Activated T-cell treated with anti-CD3 and anti-CD28 coated beads, Interleukin-2, amount 50 U/mL, for 4 hours (primary cell): ENCODE measurements at regions not wholly inside any gene's neighbourhood (a gene's known extent, or its start where the extent isn't known, plus 50 kb on each side); places are given as distances from the start of the nearest gene placed in this dataset.

Experiments used
- ATAC-seq, 2 donors: fragments of 200-7000 bp; cut with Tn5 transposase; one replicate each; pipeline ENCODE4 v1.10.0; 2021
- DNase-seq: peaks from one replicate; pipeline ENCODE4 v3.0.0-alpha.2; 2020
- H3K27me3 Mint-ChIP-seq: one replicate; pipeline ENCODE4 v1.8.0; 2021; ENCODE audit warnings: low read depth, mixed read lengths
- H3K36me3 Mint-ChIP-seq: one replicate; pipeline ENCODE4 v1.8.0; 2022; ENCODE audit warnings: mixed read lengths; ENCODE audit not compliant: insufficient read depth
- H3K4me1 Mint-ChIP-seq: one replicate; pipeline ENCODE4 v1.8.0; 2021; ENCODE audit warnings: low read depth, mixed read lengths
- H3K4me3 Mint-ChIP-seq: one replicate; pipeline ENCODE4 v1.8.0; 2021; ENCODE audit warnings: mild to moderate bottlenecking, moderate library complexity, mixed read lengths
- H3K9me3 Mint-ChIP-seq: one replicate; pipeline ENCODE4 v1.8.0; 2021; ENCODE audit warnings: mixed read lengths

- no peaks in the 10 kb centered on the region for H3K36me3 Mint-ChIP-seq
- DNase-seq = no peak
- peaks cover 6% of the 10 kb centered on the region for H3K4me1 Mint-ChIP-seq
- H3K27me3 Mint-ChIP-seq = no peaks in the 10 kb centered on the region
- no peak overlapping the region for H3K4me3 Mint-ChIP-seq
- ATAC-seq = no peak
- H3K9me3 Mint-ChIP-seq = no peaks in the 10 kb centered on the region
These were observed 179.7 kb upstream of the PLXNC1 start for GRCh38 chr12:93968536-93969285.

- Mint-ChIP-seq H3K4me3 (no peak overlapping the region), H3K36me3 (no peaks in the 10 kb centered on the region), H3K9me3 (no peaks in the 10 kb centered on the region), H3K27me3 (no peaks in the 10 kb centered on the region), H3K4me1 (peaks cover 6% of the 10 kb centered on the region)
- DNase-seq = no peak
- no peak for ATAC-seq
These were observed 177.3 kb upstream of the PLXNC1 start for GRCh38 chr12:93970900-93971688.

- ATAC-seq (no peak), DNase-seq (no peak)
- no peaks in the 10 kb centered on the region for H3K9me3 Mint-ChIP-seq
- H3K4me1 Mint-ChIP-seq = peaks cover 1% of the 10 kb centered on the region
- no peaks in the 10 kb centered on the region for H3K36me3 Mint-ChIP-seq
- no peak overlapping the region for H3K4me3 Mint-ChIP-seq
- no peaks in the 10 kb centered on the region for H3K27me3 Mint-ChIP-seq
These were observed 175.8 kb upstream of the PLXNC1 start for GRCh38 chr12:93972411-93973208.

GRCh38 chr12:93974252-93974651 lies 174.1 kb upstream of the PLXNC1 start:
- no peak for DNase-seq
- Mint-ChIP-seq H3K27me3 (no peaks in the 10 kb centered on the region), H3K36me3 (no peaks in the 10 kb centered on the region), H3K4me1 (peaks cover 3% of the 10 kb centered on the region), H3K4me3 (no peak overlapping the region), H3K9me3 (no peaks in the 10 kb centered on the region)
- ATAC-seq = no peak

GRCh38 chr12:93976024-93976423 lies 172.4 kb upstream of the PLXNC1 start:
- no peak for DNase-seq
- H3K4me3 Mint-ChIP-seq = no peak overlapping the region
- no peaks in the 10 kb centered on the region for H3K9me3 Mint-ChIP-seq
- ATAC-seq = no peak
- H3K36me3 Mint-ChIP-seq = no peaks in the 10 kb centered on the region
- no peaks in the 10 kb centered on the region for H3K27me3 Mint-ChIP-seq
- peaks cover 5% of the 10 kb centered on the region for H3K4me1 Mint-ChIP-seq

GRCh38 chr12:93977081-93977480 lies 171.3 kb upstream of the PLXNC1 start:
- Mint-ChIP-seq H3K4me1 (peaks cover 5% of the 10 kb centered on the region), H3K27me3 (no peaks in the 10 kb centered on the region), H3K4me3 (no peak overlapping the region), H3K9me3 (no peaks in the 10 kb centered on the region), H3K36me3 (no peaks in the 10 kb centered on the region)
- ATAC-seq (no peak), DNase-seq (no peak)

GRCh38 chr12:93978553-93978952 lies 169.8 kb upstream of the PLXNC1 start:
- no peaks in the 10 kb centered on the region for H3K36me3 Mint-ChIP-seq
- DNase-seq = no peak
- no peak overlapping the region for H3K4me3 Mint-ChIP-seq
- ATAC-seq = no peak
- peaks cover 16% of the 10 kb centered on the region for H3K4me1 Mint-ChIP-seq
- no peaks in the 10 kb centered on the region for H3K27me3 Mint-ChIP-seq
- H3K9me3 Mint-ChIP-seq = no peaks in the 10 kb centered on the region

GRCh38 chr12:93979189-93979588 lies 169.2 kb upstream of the PLXNC1 start:
- peaks cover 2% of the 10 kb centered on the region for H3K27me3 Mint-ChIP-seq
- H3K4me3 Mint-ChIP-seq = no peak overlapping the region
- H3K9me3 Mint-ChIP-seq = no peaks in the 10 kb centered on the region
- ATAC-seq = no peak
- no peak for DNase-seq
- H3K4me1 Mint-ChIP-seq = peaks cover 16% of the 10 kb centered on the region
- no peaks in the 10 kb centered on the region for H3K36me3 Mint-ChIP-seq

GRCh38 chr12:93980711-93981110 lies 167.7 kb upstream of the PLXNC1 start:
- no peak for ATAC-seq
- no peak for DNase-seq
- Mint-ChIP-seq H3K9me3 (no peaks in the 10 kb centered on the region), H3K4me1 (peaks cover 16% of the 10 kb centered on the region), H3K36me3 (no peaks in the 10 kb centered on the region), H3K27me3 (peaks cover 2% of the 10 kb centered on the region), H3K4me3 (no peak overlapping the region)

- Mint-ChIP-seq H3K4me3 (no peak overlapping the region), H3K9me3 (no peaks in the 10 kb centered on the region), H3K4me1 (peaks cover 16% of the 10 kb centered on the region), H3K27me3 (peaks cover 2% of the 10 kb centered on the region), H3K36me3 (no peaks in the 10 kb centered on the region)
- DNase-seq = no peak
- no peak for ATAC-seq
These were observed 167.0 kb upstream of the PLXNC1 start for GRCh38 chr12:93981411-93981810.

- peaks cover 16% of the 10 kb centered on the region for H3K4me1 Mint-ChIP-seq
- DNase-seq = no peak
These were observed 165.5 kb upstream of the PLXNC1 start for GRCh38 chr12:93982771-93983315.

GRCh38 chr12:93984005-93984404 lies 164.4 kb upstream of the PLXNC1 start:
- H3K27me3 Mint-ChIP-seq = peaks cover 2% of the 10 kb centered on the region
- ATAC-seq = no peak
- no peak overlapping the region for H3K4me3 Mint-ChIP-seq
- peaks cover 15% of the 10 kb centered on the region for H3K4me1 Mint-ChIP-seq
- H3K36me3 Mint-ChIP-seq = no peaks in the 10 kb centered on the region
- DNase-seq = no peak
- no peaks in the 10 kb centered on the region for H3K9me3 Mint-ChIP-seq

More at GRCh38 chr12:93982771-93983315, 165.5 kb upstream of the PLXNC1 start:
- ATAC-seq = peak; percentile 89 to 94
- Mint-ChIP-seq H3K27me3 (peaks cover 2% of the 10 kb centered on the region), H3K36me3 (no peaks in the 10 kb centered on the region), H3K9me3 (no peaks in the 10 kb centered on the region), H3K4me3 (no peak overlapping the region)

GRCh38 chr12:93989949-93990348 lies 158.4 kb upstream of the PLXNC1 start:
- Mint-ChIP-seq H3K4me3 (no peak overlapping the region), H3K4me1 (no peaks in the 10 kb centered on the region), H3K9me3 (no peaks in the 10 kb centered on the region), H3K36me3 (no peaks in the 10 kb centered on the region), H3K27me3 (no peaks in the 10 kb centered on the region)
- no peak for ATAC-seq
- DNase-seq = no peak
